Endothelial cell of umbilical vein (primary cell): ENCODE measurements at regions not wholly inside any gene's neighbourhood (a gene's known extent, or its start where the extent isn't known, plus 50 kb on each side); places are given as distances from the start of the nearest gene placed in this dataset.

Experiments
- BruUV-seq: library from RNA; stranded (reverse); fragments of 400-500 nt; replicated peaks from 2 replicates; lab custom pipeline; 2021; lab: Mats Ljungman, UMichigan
- CTCF ChIA-PET: fragments of 300-600, 350-600 bp; sonication (Branson Sonifier 250); formaldehyde crosslinking; loops from one replicate; lab custom pipeline; 2021; ENCODE audit warnings: antibody characterized with exemption, inconsistent platforms; lab: Charles Lee
- POLR2A ChIA-PET: fragments of 300-600, 350-600 bp; sonication (Branson Sonifier 250); formaldehyde crosslinking; loops from one replicate; lab custom pipeline; 2021; ENCODE audit warnings: antibody characterized with exemption, inconsistent platforms; lab: Charles Lee
- DNase-seq: peaks from one replicate; pipeline ENCODE4 v3.0.0-alpha.2; 2011; ENCODE audit warnings: low read depth, low spot score
- FAIRE-seq: peaks from 2 replicates; lab custom pipeline; 2011; peaks lifted over from hg19 to GRCh38; lab: Jason Lieb, UNC
- H2AFZ ChIP-seq: 2 replicates; pipeline ENCODE4 v1.6.0; 2012; ENCODE audit warnings: low read depth, low read length, control low read depth, inconsistent platforms
- H3K27ac ChIP-seq: 2 replicates; pipeline ENCODE4 v1.5.1; 2011; ENCODE audit warnings: low read depth, mild to moderate bottlenecking, control low read depth, low read length, moderate library complexity; ENCODE audit not compliant: insufficient read depth
- H3K27me3 ChIP-seq, 2 experiments: 2 replicates each; pipeline versions ENCODE4 v1.6.0 to v1.6.1; 2011; ENCODE audit warnings: low read length in 2 of 2, mixed read lengths in 1 of 2; ENCODE audit not compliant: control insufficient read depth in 2 of 2, insufficient read depth in 2 of 2
- H3K36me3 ChIP-seq, 2 experiments: 2 replicates in 1 of 2; 3 replicates in 1 of 2; pipeline ENCODE4 v1.5.1; 2011; ENCODE audit warnings: low read length in 2 of 2, mild to moderate bottlenecking in 1 of 2, moderate library complexity in 1 of 2; ENCODE audit not compliant: control insufficient read depth in 2 of 2, insufficient read depth in 2 of 2; ENCODE audit errors: extremely low read depth in 1 of 2
- H3K4me1 ChIP-seq: 3 replicates; pipeline ENCODE4 v1.5.1; 2011; ENCODE audit warnings: mild to moderate bottlenecking, low read length; ENCODE audit not compliant: control insufficient read depth, insufficient read depth; ENCODE audit errors: extremely low read depth
- H3K4me2 ChIP-seq: 2 replicates; pipeline ENCODE4 v1.6.1; 2011; ENCODE audit warnings: low read length, control low read depth, mixed read lengths; ENCODE audit not compliant: insufficient read depth
- H3K4me3 ChIP-seq, 3 experiments: fragments of 200-600 bp in 1 of 3; sonication (generic), shearing (Covaris generic) in 1 of 3; replicated peaks in 1 of 3; 2 replicates each; pipeline ENCODE4 v1.5.1; 2011 to 2016; ENCODE audit warnings: control low read depth in 3 of 3, low read length in 3 of 3, mild to moderate bottlenecking in 2 of 3, inconsistent platforms in 1 of 3, low read depth in 1 of 3, moderate library complexity in 1 of 3; ENCODE audit not compliant: insufficient read depth in 1 of 3
- H3K79me2 ChIP-seq: 2 replicates; pipeline ENCODE4 v1.6.0; 2012; ENCODE audit warnings: low read length, inconsistent platforms; ENCODE audit not compliant: control insufficient read depth, insufficient read depth
- H3K9ac ChIP-seq: replicated peaks from 2 replicates; pipeline ENCODE3; 2011; ENCODE audit warnings: low read length, control low read depth; ENCODE audit not compliant: insufficient read depth; ENCODE audit errors: extremely low read depth
- H3K9me1 ChIP-seq: replicated peaks from 3 replicates; pipeline ENCODE4 v1.6.0; 2011; ENCODE audit warnings: mild to moderate bottlenecking, low read length; ENCODE audit not compliant: control insufficient read depth, insufficient read depth; ENCODE audit errors: extremely low read depth
- H3K9me3 ChIP-seq: replicated peaks from 2 replicates; pipeline ENCODE4 v1.5.1; 2012; ENCODE audit warnings: low read length, inconsistent platforms; ENCODE audit not compliant: control insufficient read depth, insufficient read depth
- H4K20me1 ChIP-seq: replicated peaks from 2 replicates; pipeline ENCODE3; 2011; ENCODE audit warnings: mild to moderate bottlenecking, low read length; ENCODE audit not compliant: control insufficient read depth, insufficient read depth; ENCODE audit errors: extremely low read depth
- CTCF ChIP-seq, 2 donors: IDR thresholded peaks; 1 replicate in 1 of 2; 2 replicates in 1 of 2; pipeline ENCODE4 v1.5.1; 2011; ENCODE audit warnings: low read length in 2 of 2, mild to moderate bottlenecking in 2 of 2, moderate library complexity in 2 of 2, control low read depth in 1 of 2, inconsistent platforms in 1 of 2, low read depth in 1 of 2; ENCODE audit not compliant: insufficient read depth in 1 of 2; ENCODE audit errors: extremely low read depth in 1 of 2
- EZH2 ChIP-seq: IDR thresholded peaks from 2 replicates; pipeline ENCODE4 v1.6.1; 2012; ENCODE audit warnings: borderline replicate concordance, low read depth, mild to moderate bottlenecking, moderate library complexity, low read length, inconsistent platforms; ENCODE audit not compliant: severe bottlenecking
- FOS ChIP-seq: IDR thresholded peaks from 2 replicates; pipeline ENCODE4 v1.6.1; 2011; ENCODE audit warnings: mild to moderate bottlenecking, low read length, moderate library complexity, borderline replicate concordance; ENCODE audit not compliant: insufficient read depth
- GATA2 ChIP-seq: IDR thresholded peaks from 2 replicates; pipeline ENCODE4 v1.7.0; 2011; ENCODE audit warnings: low read depth, mild to moderate bottlenecking, moderate library complexity, mixed read lengths, low read length; ENCODE audit not compliant: insufficient read length, insufficient read depth
- JUN ChIP-seq: IDR thresholded peaks from 2 replicates; pipeline ENCODE4 v1.6.1; 2011; ENCODE audit warnings: borderline replicate concordance, low read depth; ENCODE audit not compliant: insufficient read length, insufficient read depth
- MAX ChIP-seq: IDR thresholded peaks from 2 replicates; pipeline ENCODE4 v1.6.1; 2011; ENCODE audit not compliant: insufficient read depth, insufficient read length
- MYC ChIP-seq: IDR thresholded peaks from one replicate; pipeline ENCODE4 v1.6.1; 2011; ENCODE audit warnings: mild to moderate bottlenecking, low read depth, low read length
- POLR2A ChIP-seq: IDR thresholded peaks from 2 replicates; pipeline ENCODE4 v1.6.1; 2012; ENCODE audit warnings: low read depth, mild to moderate bottlenecking, control low read depth, low read length
- POLR2AphosphoS5 ChIP-seq: IDR thresholded peaks from 2 replicates; pipeline ENCODE4 v1.6.1; 2012; ENCODE audit warnings: low read depth, mild to moderate bottlenecking, control low read depth, low read length, moderate library complexity; ENCODE audit not compliant: insufficient read depth
- dilution Hi-C: fragments of 300-500 bp; cut with MboI; formaldehyde crosslinking; loops from one replicate; pipeline ENCODE4 v1.15.0; 2019; ENCODE audit warnings: low sequenced_read_pairs; ENCODE audit not compliant: extremely low pct_ligation_motif_present
- intact Hi-C: fragments of 100-400 bp; cut with micrococcal nuclease; formaldehyde crosslinking; loops from one replicate; pipeline ENCODE4 v1.10.0; 2022

- ChIA-PET POLR2A (no interaction called here), CTCF (no interaction called here)
- Histone ChIP-seq H3K9me3 (no peaks in the 10 kb centered on the region), H3K27ac (no peak overlapping the region), H3K4me1 (no peaks in the 10 kb centered on the region), H3K27me3 (peaks cover 0 to 3% of the 10 kb centered on the region in 2 experiments), H3K36me3 (no peaks in the 10 kb centered on the region), H4K20me1 (no peaks in the 10 kb centered on the region), H3K9ac (no peak overlapping the region), H3K4me3 (no peak overlapping the region), H3K4me2 (no peak overlapping the region), H3K9me1 (no peaks in the 10 kb centered on the region), H2AFZ (no peak overlapping the region), H3K79me2 (no peaks in the 10 kb centered on the region)
- BruUV-seq: no TSS peak
- no peak for FAIRE-seq
- TF ChIP-seq POLR2A (no peak), GATA2 (no peak), POLR2AphosphoS5 (no peak), FOS (no peak), MYC (no peak), JUN (no peak), CTCF (IDR thresholded peaks at IDR 0.05; ENCODE audit: extremely low read depth in 1 of 2, insufficient read depth in 1 of 2, low read depth in 1 of 2, low read length in 2 of 2) (no peak), MAX (no peak), EZH2 (no peak)
- intact Hi-C loops (no loop called here), dilution Hi-C loops (no loop called here)
- DNase-seq: no peak
Observed at GRCh38 chr10:91137011-91137643, 83.3 kb upstream of the PCGF5 start.
